ENCODE measurements at regions not wholly inside any gene's neighbourhood (a gene's known extent, or its start where the extent isn't known, plus 50 kb on each side); places are given as distances from the start of the nearest gene placed in this dataset.

DNA sequence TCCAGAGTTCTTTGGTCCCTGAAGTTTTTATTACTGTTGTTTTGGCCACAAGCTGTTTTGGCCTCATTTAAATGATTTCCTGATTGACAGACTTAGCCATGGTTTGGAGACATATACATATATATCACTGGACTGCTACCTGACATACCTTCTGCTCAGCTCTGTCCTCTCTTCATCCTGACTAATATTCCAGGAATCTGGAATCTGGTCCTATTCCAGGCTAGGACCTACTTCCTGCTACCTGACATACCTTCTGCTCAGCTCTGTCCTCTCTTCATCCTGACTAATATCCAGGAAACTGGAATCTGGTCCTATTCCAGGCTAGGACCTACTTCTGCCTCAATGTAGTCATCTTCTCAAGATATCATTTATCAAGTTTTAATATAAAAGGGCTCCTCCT, 724.4 kb upstream of the ROBO1 start:
- TF ChIP-seq, protein P1, sequence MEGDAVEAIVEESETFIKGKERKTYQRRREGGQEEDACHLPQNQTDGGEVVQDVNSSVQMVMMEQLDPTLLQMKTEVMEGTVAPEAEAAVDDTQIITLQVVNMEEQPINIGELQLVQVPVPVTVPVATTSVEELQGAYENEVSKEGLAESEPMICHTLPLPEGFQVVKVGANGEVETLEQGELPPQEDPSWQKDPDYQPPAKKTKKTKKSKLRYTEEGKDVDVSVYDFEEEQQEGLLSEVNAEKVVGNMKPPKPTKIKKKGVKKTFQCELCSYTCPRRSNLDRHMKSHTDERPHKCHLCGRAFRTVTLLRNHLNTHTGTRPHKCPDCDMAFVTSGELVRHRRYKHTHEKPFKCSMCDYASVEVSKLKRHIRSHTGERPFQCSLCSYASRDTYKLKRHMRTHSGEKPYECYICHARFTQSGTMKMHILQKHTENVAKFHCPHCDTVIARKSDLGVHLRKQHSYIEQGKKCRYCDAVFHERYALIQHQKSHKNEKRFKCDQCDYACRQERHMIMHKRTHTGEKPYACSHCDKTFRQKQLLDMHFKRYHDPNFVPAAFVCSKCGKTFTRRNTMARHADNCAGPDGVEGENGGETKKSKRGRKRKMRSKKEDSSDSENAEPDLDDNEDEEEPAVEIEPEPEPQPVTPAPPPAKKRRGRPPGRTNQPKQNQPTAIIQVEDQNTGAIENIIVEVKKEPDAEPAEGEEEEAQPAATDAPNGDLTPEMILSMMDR (IDR thresholded peaks at IDR 0.05): no peak
- no peak for TF ChIP-seq POLR2A (IDR thresholded peaks at IDR 0.05)

Data from prostate gland (tissue), 2 donors.